H1 (cell line): ENCODE measurements at regions not wholly inside any gene's neighbourhood (a gene's known extent, or its start where the extent isn't known, plus 50 kb on each side); places are given as distances from the start of the nearest gene placed in this dataset.

Experiments used
- CTCF ChIA-PET: fragments of 300-600 bp; sonication (Branson Sonifier 250); formaldehyde crosslinking; loops from one replicate; lab custom pipeline; 2021; ENCODE audit not compliant: partially characterized antibody; lab: Charles Lee
- POLR2A ChIA-PET: fragments of 300-600 bp; sonication (Branson Sonifier 250); formaldehyde crosslinking; loops from one replicate; lab custom pipeline; 2021; ENCODE audit warnings: inconsistent platforms; ENCODE audit not compliant: partially characterized antibody; lab: Charles Lee
- DNase-seq, 2 experiments: peaks; one replicate each; pipeline versions ENCODE4 v3.0.0 to v3.0.0-alpha.2; 2010 to 2022; ENCODE audit warnings: low spot score in 2 of 2, low read depth in 1 of 2, mixed read lengths in 1 of 2
- FAIRE-seq: peaks from 2 replicates; lab custom pipeline; 2011; peaks lifted over from hg19 to GRCh38; lab: Jason Lieb, UNC
- H2AFZ ChIP-seq: 2 replicates; pipeline ENCODE4 v1.8.1; 2012; ENCODE audit warnings: low read length, inconsistent platforms
- H2AK5ac ChIP-seq: 2 replicates; pipeline ENCODE4 v1.6.1; 2013; ENCODE audit warnings: low read depth, low read length
- H2BK120ac ChIP-seq: replicated peaks from 2 replicates; pipeline ENCODE3; 2013; ENCODE audit warnings: low read depth, low read length, inconsistent platforms
- H2BK12ac ChIP-seq: 2 replicates; pipeline ENCODE4 v1.6.1; 2013; ENCODE audit warnings: low read depth, low read length
- H2BK15ac ChIP-seq: 2 replicates; pipeline ENCODE4 v1.6.1; 2013; ENCODE audit warnings: low read length
- H2BK20ac ChIP-seq: 2 replicates; pipeline ENCODE4 v1.6.1; 2013; ENCODE audit warnings: low read length
- H2BK5ac ChIP-seq: 2 replicates; pipeline ENCODE4 v1.6.1; 2013; ENCODE audit warnings: low read depth, low read length
- H3K14ac ChIP-seq: 2 replicates; pipeline ENCODE4 v1.6.1; 2013; ENCODE audit warnings: inconsistent platforms; ENCODE audit not compliant: insufficient read length
- H3K18ac ChIP-seq: 2 replicates; pipeline ENCODE4 v1.6.1; 2013; ENCODE audit warnings: low read length; ENCODE audit errors: extremely low read depth
- H3K23ac ChIP-seq: 2 replicates; pipeline ENCODE4 v1.6.1; 2013; ENCODE audit warnings: inconsistent platforms; ENCODE audit not compliant: insufficient read length
- H3K23me2 ChIP-seq: 2 replicates; pipeline ENCODE4 v1.6.1; 2013; ENCODE audit warnings: low read depth, low read length
- H3K27ac ChIP-seq: 2 replicates; pipeline ENCODE4 v1.6.1; 2011; ENCODE audit warnings: low read depth, low read length, inconsistent platforms
- H3K27me3 ChIP-seq, 4 experiments: replicated peaks in 1 of 4; 1 replicate in 1 of 4; 2 replicates in 3 of 4; pipeline versions ENCODE4 v1.6.1 to v1.8.1; 2011 to 2013; ENCODE audit warnings: low read length in 3 of 4, mild to moderate bottlenecking in 3 of 4, inconsistent platforms in 2 of 4, mixed read lengths in 2 of 4, moderate library complexity in 1 of 4; ENCODE audit not compliant: control insufficient read depth in 3 of 4, insufficient read depth in 3 of 4; ENCODE audit errors: extremely low read depth in 1 of 4
- H3K36me3 ChIP-seq, 4 experiments: 2 replicates each; pipeline versions ENCODE4 v1.6.1 to v1.8.1; 2011 to 2013; ENCODE audit warnings: mild to moderate bottlenecking in 4 of 4, low read length in 3 of 4, moderate library complexity in 2 of 4, control low read depth in 1 of 4, inconsistent platforms in 1 of 4; ENCODE audit not compliant: insufficient read depth in 4 of 4, control insufficient read depth in 2 of 4
- H3K4ac ChIP-seq: replicated peaks from 2 replicates; pipeline ENCODE3; 2013; ENCODE audit warnings: low read length, low read depth, mixed read lengths, inconsistent platforms; ENCODE audit not compliant: insufficient read length
- H3K4me1 ChIP-seq, 4 experiments: replicated peaks in 1 of 4; 1 replicate in 1 of 4; 2 replicates in 3 of 4; pipeline versions ENCODE4 v1.6.1 to v1.8.1; 2011 to 2013; ENCODE audit warnings: low read length in 3 of 4, inconsistent platforms in 2 of 4, mixed read lengths in 1 of 4; ENCODE audit not compliant: insufficient read depth in 4 of 4, control insufficient read depth in 3 of 4
- H3K4me2 ChIP-seq, 2 experiments: 2 replicates each; pipeline versions ENCODE4 v1.6.1 to v1.8.1; 2011 to 2013; ENCODE audit warnings: low read depth in 2 of 2, low read length in 2 of 2, control low read depth in 1 of 2, inconsistent platforms in 1 of 2, mild to moderate bottlenecking in 1 of 2; ENCODE audit not compliant: insufficient read depth in 1 of 2
- H3K4me3 ChIP-seq, 4 experiments: fragments of 200-600, 300-600 bp in 1 of 4; sonication (generic), shearing (Covaris generic), sonication (Bioruptor Twin) in 1 of 4; 2 replicates each; pipeline versions ENCODE4 v1.5.1 to v1.8.1; 2011 to 2016; ENCODE audit warnings: low read length in 4 of 4, low read depth in 3 of 4, control low read depth in 2 of 4, inconsistent platforms in 2 of 4, mild to moderate bottlenecking in 2 of 4, mixed read lengths in 1 of 4, moderate library complexity in 1 of 4; ENCODE audit not compliant: insufficient read depth in 2 of 4; ENCODE audit errors: extremely low read depth in 1 of 4
- H3K56ac ChIP-seq: replicated peaks from 2 replicates; pipeline ENCODE3; 2013; ENCODE audit warnings: low read depth, mild to moderate bottlenecking, mixed read lengths, low read length, inconsistent platforms; ENCODE audit not compliant: insufficient read length
- H3K79me1 ChIP-seq: 2 replicates; pipeline ENCODE4 v1.6.1; 2013; ENCODE audit warnings: low read depth, low read length, control low read depth
- H3K79me2 ChIP-seq, 2 experiments: 2 replicates each; pipeline versions ENCODE4 v1.6.1 to v1.8.1; 2012 to 2013; ENCODE audit warnings: low read length in 2 of 2, mild to moderate bottlenecking in 2 of 2, inconsistent platforms in 1 of 2; ENCODE audit not compliant: insufficient read depth in 2 of 2, control insufficient read depth in 1 of 2
- H3K9ac ChIP-seq, 4 experiments: replicated peaks in 1 of 4; 1 replicate in 1 of 4; 2 replicates in 3 of 4; pipeline versions ENCODE4 v1.6.1 to v1.8.1; 2011 to 2013; ENCODE audit warnings: low read depth in 3 of 4, low read length in 3 of 4, control low read depth in 2 of 4, mild to moderate bottlenecking in 2 of 4, moderate library complexity in 2 of 4, inconsistent platforms in 1 of 4; ENCODE audit errors: extremely low read depth in 1 of 4
- H3K9me3 ChIP-seq, 2 experiments: 2 replicates each; pipeline versions ENCODE4 v1.6.1 to v1.8.1; 2012 to 2013; ENCODE audit warnings: mild to moderate bottlenecking in 2 of 2, moderate library complexity in 2 of 2, control low read depth in 1 of 2, inconsistent platforms in 1 of 2, low read depth in 1 of 2, low read length in 1 of 2, mixed read lengths in 1 of 2; ENCODE audit not compliant: insufficient read depth in 2 of 2
- H4K20me1 ChIP-seq, 2 experiments: replicated peaks in 1 of 2; 2 replicates each; pipeline versions ENCODE3 to v1.8.1; 2011 to 2013; ENCODE audit warnings: inconsistent platforms in 2 of 2, low read length in 2 of 2, mild to moderate bottlenecking in 1 of 2; ENCODE audit not compliant: insufficient read depth in 2 of 2, control insufficient read depth in 1 of 2
- H4K5ac ChIP-seq: 2 replicates; pipeline ENCODE4 v1.6.1; 2013; ENCODE audit warnings: low read length, low read depth, mixed read lengths, inconsistent platforms; ENCODE audit not compliant: insufficient read length
- H4K8ac ChIP-seq: 2 replicates; pipeline ENCODE4 v1.8.0; 2013; ENCODE audit warnings: mild to moderate bottlenecking, moderate library complexity, low read length, inconsistent platforms; ENCODE audit not compliant: insufficient read depth; ENCODE audit errors: extremely low read depth
- H4K91ac ChIP-seq: replicated peaks from 2 replicates; pipeline ENCODE3; 2013; ENCODE audit warnings: low read length, mixed read lengths, inconsistent platforms; ENCODE audit not compliant: insufficient read length
- ATF3 ChIP-seq: IDR thresholded peaks from 2 replicates; pipeline ENCODE4 v1.6.1; 2011; ENCODE audit warnings: low read depth, mild to moderate bottlenecking, low read length; ENCODE audit not compliant: insufficient read depth
- MAFK ChIP-seq: IDR thresholded peaks from 2 replicates; pipeline ENCODE4 v1.6.1; 2012; ENCODE audit warnings: low read depth, mild to moderate bottlenecking, improper control_type of control experiment, low read length
- RNF2 ChIP-seq: fragments of 200-900, 300-1000 bp; sonication (generic); IDR thresholded peaks from 2 replicates; pipeline ENCODE4 v1.7.1; 2016; ENCODE audit warnings: borderline replicate concordance, low read depth, mild to moderate bottlenecking, antibody characterized with exemption, low read length; ENCODE audit not compliant: poor library complexity, severe bottlenecking; ENCODE audit errors: missing control alignments
- SIX5 ChIP-seq: IDR thresholded peaks from 2 replicates; pipeline ENCODE4 v1.6.1; 2011; ENCODE audit warnings: mild to moderate bottlenecking, low read depth, low read length
- TCF12 ChIP-seq: IDR thresholded peaks from 2 replicates; pipeline ENCODE4 v1.6.1; 2011; ENCODE audit warnings: low read depth, mild to moderate bottlenecking, low read length
- TEAD4 ChIP-seq: IDR thresholded peaks from 2 replicates; pipeline ENCODE4 v1.6.1; 2012; ENCODE audit warnings: low read depth, low read length, inconsistent platforms, mixed read lengths
- ZNF274 ChIP-seq: IDR thresholded peaks from 2 replicates; pipeline ENCODE4 v1.7.0; 2012; ENCODE audit warnings: low read length, borderline replicate concordance; ENCODE audit errors: extremely low read depth
- WGBS, 2 experiments: shearing (Covaris generic) in 1 of 2; methylation state at CpG; one replicate each; pipeline versions ENCODE4 v1.1.6 to v1.1.7; 2013 to 2015; ENCODE audit warnings: low lambda C conversion rate in 2 of 2, mixed read lengths in 2 of 2, inconsistent platforms in 1 of 2, low coverage in 1 of 2, missing lambda C conversion rate in 1 of 2; ENCODE audit not compliant: insufficient replicate concordance in 2 of 2, insufficient coverage in 1 of 2, insufficient read length in 1 of 2; ENCODE audit errors: extremely low coverage in 1 of 2, missing lambda C conversion rate in 1 of 2; 5-methylcytosine and 5-hydroxymethylcytosine counted together

DNA sequence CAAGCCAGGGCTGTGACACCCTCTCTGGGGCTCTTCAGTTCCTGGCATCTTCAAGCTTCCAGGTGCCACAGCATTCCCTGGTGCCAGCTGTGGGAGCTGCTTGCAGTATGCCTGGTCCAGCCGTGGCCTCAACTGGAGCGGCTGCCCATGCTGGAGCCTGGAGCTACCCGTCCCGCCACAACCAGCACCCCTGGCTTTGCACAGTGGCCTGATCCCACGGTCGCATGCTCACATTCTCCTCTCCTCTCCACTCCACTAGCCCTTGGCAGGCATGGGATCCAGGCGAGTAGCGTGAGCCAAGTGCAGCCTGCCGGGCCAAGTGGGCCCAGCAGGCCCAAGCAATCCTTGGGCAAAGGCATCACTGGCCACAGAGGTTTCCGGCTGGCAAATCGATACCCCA is 81.7 kb downstream of the PPP4R3C start:
- no peaks in the 10 kb centered on the region for H3K79me1 ChIP-seq
- H3K4me2 ChIP-seq = no peak overlapping the region
- H4K5ac ChIP-seq = no peak overlapping the region
- no peaks in the 10 kb centered on the region for H3K4me1 ChIP-seq
- H2BK120ac ChIP-seq = no peak overlapping the region
- H3K9ac ChIP-seq = no peak overlapping the region
- no peak for DNase-seq
- no peak overlapping the region for H2BK5ac ChIP-seq
- H3K27ac ChIP-seq = no peak overlapping the region
- no peak overlapping the region for H3K14ac ChIP-seq
- H4K20me1 ChIP-seq = no peaks in the 10 kb centered on the region
- no peaks in the 10 kb centered on the region for H3K79me2 ChIP-seq
- H3K9me3 ChIP-seq = peaks cover 0 to 3% of the 10 kb centered on the region in 2 experiments; a peak in 1 of 4 replicates
- H2BK20ac ChIP-seq = no peak overlapping the region
- CTCF ChIA-PET = interaction anchor here (0.6 kb wide), 1 partner anchor 254 kb away, joined by 3 read pairs; no protein-coding TSS in a partner anchor
- POLR2A ChIA-PET = no interaction called here
- no peaks in the 10 kb centered on the region for H3K27me3 ChIP-seq
- no peak overlapping the region for H2BK15ac ChIP-seq
- H3K4me3 ChIP-seq = no peak overlapping the region
- no peak overlapping the region for H3K4ac ChIP-seq
- H4K91ac ChIP-seq = no peak overlapping the region
- H3K36me3 ChIP-seq = no peaks in the 10 kb centered on the region
- no peak overlapping the region for H3K18ac ChIP-seq
- H2AFZ ChIP-seq = no peak overlapping the region
- no peaks in the 10 kb centered on the region for H3K23me2 ChIP-seq
- TF ChIP-seq ATF3 (no peak), ZNF274 (no peak), TCF12 (no peak), SIX5 (no peak), MAFK (no peak), RNF2 (no peak), TEAD4 (no peak)
- no peak overlapping the region for H2BK12ac ChIP-seq
- no peak overlapping the region for H3K23ac ChIP-seq
- no peak overlapping the region for H3K56ac ChIP-seq
- no peak overlapping the region for H4K8ac ChIP-seq
- no peak for FAIRE-seq
- 100% methylated on average over 4 of the region's 11 CpGs; no CpG with 5 or more reads in 1 of the 2 experiments for WGBS, 2 experiments
- no peak overlapping the region for H2AK5ac ChIP-seq
